ENCODE measurements at regions not wholly inside any gene's neighbourhood (a gene's known extent, or its start where the extent isn't known, plus 50 kb on each side); places are given as distances from the start of the nearest gene placed in this dataset.
"Not testable (repeated sequence)": the region's sequence is repeated elsewhere in the genome, so short reads cannot be mapped to it uniquely, and the experiment has no call there.

- DNase-seq (ENCODE audit: low spot score) = peak; percentile 40
- TF ChIP-seq CTCF (IDR thresholded peaks at IDR 0.05; ENCODE audit: extremely low read depth, insufficient read depth, missing control alignments) = no peak
- in situ Hi-C loops (cut with MboI; ENCODE audit: low pct_unique_long_range_greater_than_20kb, low sequenced_read_pairs, unreplicated experiment) = no loop called here
Observed at GRCh38 chr3:138890555-138891187, 55.9 kb upstream of the PIK3CB start.

GRCh38 chr3:138889792-138890191 lies 55.1 kb upstream of the PIK3CB start:
- no peak for DNase-seq (ENCODE audit: low spot score)
- TF ChIP-seq CTCF (IDR thresholded peaks at IDR 0.05; ENCODE audit: extremely low read depth, insufficient read depth, missing control alignments) = no peak
- in situ Hi-C loops (cut with MboI; ENCODE audit: low pct_unique_long_range_greater_than_20kb, low sequenced_read_pairs, unreplicated experiment) = no loop called here

GRCh38 chr3:138888560-138888959 lies 53.8 kb upstream of the PIK3CB start:
- in situ Hi-C loops (cut with MboI; ENCODE audit: low pct_unique_long_range_greater_than_20kb, low sequenced_read_pairs, unreplicated experiment) = no loop called here

GRCh38 chr3:138886096-138886495 lies 51.4 kb upstream of the PIK3CB start:
- DNase-seq (ENCODE audit: low spot score); in situ Hi-C loops (cut with MboI; ENCODE audit: low pct_unique_long_range_greater_than_20kb, low sequenced_read_pairs, unreplicated experiment): not testable (repeated sequence)

More at GRCh38 chr3:138888560-138888959, 53.8 kb upstream of the PIK3CB start:
- no peak for DNase-seq (ENCODE audit: low spot score)
- TF ChIP-seq CTCF (IDR thresholded peaks at IDR 0.05; ENCODE audit: extremely low read depth, insufficient read depth, missing control alignments) = no peak

All from GM13977 (cell line).